ENCODE measurements at regions not wholly inside any gene's neighbourhood (a gene's known extent, or its start where the extent isn't known, plus 50 kb on each side); places are given as distances from the start of the nearest gene placed in this dataset.
"Not testable (repeated sequence)": the region's sequence is repeated elsewhere in the genome, so short reads cannot be mapped to it uniquely, and the experiment has no call there.

GRCh38 chr11:37972691-37973090 lies 1374.7 kb upstream of the RAG2 start:
- no peaks in the 10 kb centered on the region for H3K4me1 Mint-ChIP-seq (ENCODE audit: unreplicated experiment)
- no peaks in the 10 kb centered on the region for H3K36me3 Mint-ChIP-seq
- H3K4me3 Mint-ChIP-seq = no peak overlapping the region
- no peak for DNase-seq (ENCODE audit: extremely low spot score, unreplicated experiment)
- no peaks in the 10 kb centered on the region for H3K27me3 Mint-ChIP-seq
- H3K27ac Mint-ChIP-seq = no peak overlapping the region
- no peak for TF ChIP-seq CTCF (conservative IDR thresholded peaks at IDR 0.05)
- H3K9me3 Mint-ChIP-seq = no peaks in the 10 kb centered on the region

- not testable (repeated sequence) for H3K9me3 Mint-ChIP-seq; DNase-seq (ENCODE audit: extremely low spot score, unreplicated experiment); H3K4me3 Mint-ChIP-seq
These were observed 1371.3 kb upstream of the RAG2 start for GRCh38 chr11:37969336-37969735.

GRCh38 chr11:37968148-37968547 lies 1370.1 kb upstream of the RAG2 start:
- no peak for TF ChIP-seq CTCF (conservative IDR thresholded peaks at IDR 0.05)
- Mint-ChIP-seq H3K9me3 (no peaks in the 10 kb centered on the region), H3K4me3 (no peak overlapping the region), H3K36me3 (no peaks in the 10 kb centered on the region), H3K27me3 (no peaks in the 10 kb centered on the region), H3K4me1 (ENCODE audit: unreplicated experiment) (no peaks in the 10 kb centered on the region), H3K27ac (no peak overlapping the region)
- DNase-seq (ENCODE audit: extremely low spot score, unreplicated experiment) = no peak

More at GRCh38 chr11:37969336-37969735, 1371.3 kb upstream of the RAG2 start:
- not testable (repeated sequence) for H3K27me3 Mint-ChIP-seq; H3K4me1 Mint-ChIP-seq (ENCODE audit: unreplicated experiment); H3K27ac Mint-ChIP-seq; H3K36me3 Mint-ChIP-seq

- no peaks in the 10 kb centered on the region for H3K4me1 Mint-ChIP-seq (ENCODE audit: unreplicated experiment)
- TF ChIP-seq CTCF (conservative IDR thresholded peaks at IDR 0.05) = no peak
- no peak overlapping the region for H3K27ac Mint-ChIP-seq
- H3K27me3 Mint-ChIP-seq = no peaks in the 10 kb centered on the region
- no peak for DNase-seq (ENCODE audit: extremely low spot score, unreplicated experiment)
- H3K9me3 Mint-ChIP-seq = no peaks in the 10 kb centered on the region
- H3K4me3 Mint-ChIP-seq = no peak overlapping the region
- H3K36me3 Mint-ChIP-seq = no peaks in the 10 kb centered on the region
These were observed 1369.6 kb upstream of the RAG2 start for GRCh38 chr11:37967635-37968034.

- Mint-ChIP-seq H3K4me1 (ENCODE audit: unreplicated experiment) (no peaks in the 10 kb centered on the region), H3K27ac (no peak overlapping the region), H3K4me3 (no peak overlapping the region), H3K27me3 (no peaks in the 10 kb centered on the region), H3K36me3 (no peaks in the 10 kb centered on the region), H3K9me3 (peaks cover 11% of the 10 kb centered on the region)
- DNase-seq (ENCODE audit: extremely low spot score, unreplicated experiment) = no peak
- TF ChIP-seq CTCF (conservative IDR thresholded peaks at IDR 0.05) = no peak
These were observed 1365.4 kb upstream of the RAG2 start for GRCh38 chr11:37963440-37963839.

GRCh38 chr11:37957717-37958116 lies 1359.7 kb upstream of the RAG2 start:
- Mint-ChIP-seq H3K36me3 (peaks cover 3% of the 10 kb centered on the region), H3K27ac (no peak overlapping the region), H3K4me1 (ENCODE audit: unreplicated experiment) (no peaks in the 10 kb centered on the region), H3K27me3 (no peaks in the 10 kb centered on the region), H3K9me3 (peaks cover 20% of the 10 kb centered on the region), H3K4me3 (no peak overlapping the region)
- no peak for TF ChIP-seq CTCF (conservative IDR thresholded peaks at IDR 0.05)
- DNase-seq (ENCODE audit: extremely low spot score, unreplicated experiment) = no peak
